MM.1S (cell line): ENCODE measurements at regions not wholly inside any gene's neighbourhood (a gene's known extent, or its start where the extent isn't known, plus 50 kb on each side); places are given as distances from the start of the nearest gene placed in this dataset.

Experiments used
- EZH2 ChIP-seq: fragments of 300-600 bp; sonication (generic); optimal IDR thresholded peaks from 2 replicates; pipeline ENCODE3; 2017; ENCODE audit warnings: low read depth, mild to moderate bottlenecking, antibody characterized with exemption, low read length, mixed read lengths
- EZH2phosphoT487 ChIP-seq: fragments of 300-600 bp; sonication (generic); IDR thresholded peaks from 2 replicates; pipeline ENCODE4 v1.6.1; 2018; ENCODE audit warnings: antibody characterized with exemption, low read length
- TF ChIP-seq, protein P1 (sequence below): fragments of 300-600 bp; sonication (generic); IDR thresholded peaks from 2 replicates; pipeline ENCODE4 v1.5.1; 2016; ENCODE audit warnings: antibody characterized with exemption, low read length, mixed read lengths

DNA sequence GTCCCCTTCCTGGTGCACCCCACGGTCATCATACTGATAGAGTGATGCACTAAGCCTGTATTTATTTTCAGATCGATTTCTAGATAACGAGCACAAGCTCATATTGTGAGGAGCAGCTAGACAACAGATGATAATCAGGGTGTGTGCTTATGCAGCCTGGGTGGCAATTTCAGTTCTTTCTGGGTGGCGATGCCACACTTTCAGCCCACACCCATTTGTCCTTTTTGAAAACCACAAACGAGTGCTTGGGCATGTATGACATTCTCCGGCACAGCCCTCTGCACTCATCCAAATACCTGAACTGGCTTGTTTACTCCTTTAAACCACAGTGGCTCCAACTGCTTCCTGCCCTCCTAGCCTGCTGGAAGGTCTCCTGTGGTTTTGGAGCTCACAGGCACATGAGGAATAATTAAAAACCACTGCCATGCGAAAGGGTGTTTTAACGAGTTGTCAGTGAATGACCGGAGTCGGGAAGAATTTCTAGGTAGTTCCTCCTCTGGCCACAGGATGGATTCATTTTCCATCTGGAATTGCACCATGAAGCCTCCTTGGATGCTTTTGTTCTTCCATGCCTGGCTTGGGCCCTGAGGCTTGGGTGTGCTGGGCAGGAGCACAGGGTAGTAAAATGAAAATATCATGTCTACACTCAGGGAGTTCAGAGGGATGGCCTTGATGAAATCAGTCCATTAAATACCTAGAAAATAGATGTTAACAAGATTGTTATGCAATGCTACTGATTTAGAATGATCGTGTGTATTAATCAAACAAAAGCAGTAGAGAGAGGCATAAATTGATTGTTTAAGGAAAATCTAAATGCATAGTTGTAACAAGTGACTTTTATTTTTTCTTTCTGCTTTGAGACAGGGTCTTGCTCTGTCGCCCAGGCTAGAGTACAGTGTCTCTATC lies 52.4 kb upstream of the ITGB1 start:
- TF ChIP-seq EZH2phosphoT487, result no peak
- TF ChIP-seq EZH2, result no peak
- TF ChIP-seq, protein P1, sequence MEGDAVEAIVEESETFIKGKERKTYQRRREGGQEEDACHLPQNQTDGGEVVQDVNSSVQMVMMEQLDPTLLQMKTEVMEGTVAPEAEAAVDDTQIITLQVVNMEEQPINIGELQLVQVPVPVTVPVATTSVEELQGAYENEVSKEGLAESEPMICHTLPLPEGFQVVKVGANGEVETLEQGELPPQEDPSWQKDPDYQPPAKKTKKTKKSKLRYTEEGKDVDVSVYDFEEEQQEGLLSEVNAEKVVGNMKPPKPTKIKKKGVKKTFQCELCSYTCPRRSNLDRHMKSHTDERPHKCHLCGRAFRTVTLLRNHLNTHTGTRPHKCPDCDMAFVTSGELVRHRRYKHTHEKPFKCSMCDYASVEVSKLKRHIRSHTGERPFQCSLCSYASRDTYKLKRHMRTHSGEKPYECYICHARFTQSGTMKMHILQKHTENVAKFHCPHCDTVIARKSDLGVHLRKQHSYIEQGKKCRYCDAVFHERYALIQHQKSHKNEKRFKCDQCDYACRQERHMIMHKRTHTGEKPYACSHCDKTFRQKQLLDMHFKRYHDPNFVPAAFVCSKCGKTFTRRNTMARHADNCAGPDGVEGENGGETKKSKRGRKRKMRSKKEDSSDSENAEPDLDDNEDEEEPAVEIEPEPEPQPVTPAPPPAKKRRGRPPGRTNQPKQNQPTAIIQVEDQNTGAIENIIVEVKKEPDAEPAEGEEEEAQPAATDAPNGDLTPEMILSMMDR, result no peak
